HEK293 (cell line): ENCODE measurements at regions not wholly inside any gene's neighbourhood (a gene's known extent, or its start where the extent isn't known, plus 50 kb on each side); places are given as distances from the start of the nearest gene placed in this dataset.

Experiments
- CTCF ChIA-PET: fragments of 350-600 bp; formaldehyde crosslinking; extraction: SDS; loops from one replicate; lab custom pipeline; 2021; ENCODE audit warnings: antibody characterized with exemption; lab: Yijun Ruan, JAX
- POLR2A ChIA-PET: fragments of 300-600 bp; formaldehyde crosslinking; extraction: SDS; loops from one replicate; lab custom pipeline; 2020; ENCODE audit warnings: antibody characterized with exemption, inconsistent platforms; lab: Yijun Ruan, JAX
- H3K27ac ChIP-seq: fragments of 200-500 bp; sonication (Bioruptor generic); 2 replicates; pipeline ENCODE4 v1.5.1; 2014; ENCODE audit warnings: low read depth, low read length, control low read depth, inconsistent platforms; ENCODE audit errors: extremely low read depth
- H3K36me3 ChIP-seq, 2 experiments: fragments of 200-500 bp in 1 of 2; sonication (Bioruptor generic) in 1 of 2; 1 replicate in 1 of 2; 2 replicates in 1 of 2; pipeline ENCODE4 v1.5.1; 2014 to 2017; ENCODE audit warnings: inconsistent platforms in 2 of 2, low read length in 2 of 2; ENCODE audit not compliant: control insufficient read depth in 2 of 2, insufficient read depth in 1 of 2
- H3K4me1 ChIP-seq: fragments of 200-500 bp; sonication (Bioruptor generic); 2 replicates; pipeline ENCODE4 v1.5.1; 2014; ENCODE audit warnings: mild to moderate bottlenecking, low read length, inconsistent platforms; ENCODE audit not compliant: control insufficient read depth, insufficient read depth
- H3K4me3 ChIP-seq: 2 replicates; pipeline ENCODE4 v1.5.1; 2011; ENCODE audit warnings: low read depth, mild to moderate bottlenecking, control low read depth, low read length, moderate library complexity
- H3K9me3 ChIP-seq: fragments of 200-500 bp; sonication (Bioruptor generic); 2 replicates; pipeline ENCODE4 v1.5.1; 2014; ENCODE audit warnings: low read depth, low read length, inconsistent platforms; ENCODE audit not compliant: control insufficient read depth, insufficient read depth
- GLI2 ChIP-seq: fragments of 450-650 bp; formaldehyde crosslinking; IDR thresholded peaks from 2 replicates; pipeline ENCODE4; 2017; ENCODE audit warnings: missing biosample characterization, missing genetic modification characterization, low read depth, borderline replicate concordance
- TRIM28 ChIP-seq: IDR thresholded peaks from 2 replicates; pipeline ENCODE4 v1.6.1; 2011; ENCODE audit warnings: low read length, control low read depth, borderline replicate concordance
- ZFHX2 ChIP-seq: fragments of 450-650 bp; formaldehyde crosslinking; conservative IDR thresholded peaks from 2 replicates; pipeline ENCODE4 v1.5.1; 2016; ENCODE audit warnings: missing biosample characterization, missing genetic modification characterization
- ZIC2 ChIP-seq: fragments of 450-650 bp; formaldehyde crosslinking; IDR thresholded peaks from 2 replicates; pipeline ENCODE4 v1.5.1; 2016; ENCODE audit warnings: missing biosample characterization, missing genetic modification characterization
- ZNF133 ChIP-seq: fragments of 450-650 bp; formaldehyde crosslinking; IDR thresholded peaks from 2 replicates; pipeline ENCODE4 v1.5.1; 2016; ENCODE audit warnings: missing biosample characterization, missing genetic modification characterization
- ZNF155 ChIP-seq: fragments of 450-650 bp; formaldehyde crosslinking; IDR thresholded peaks from 2 replicates; pipeline ENCODE4 v1.5.1; 2016; ENCODE audit warnings: missing biosample characterization, missing genetic modification characterization
- ZNF174 ChIP-seq: fragments of 450-650 bp; formaldehyde crosslinking; IDR thresholded peaks from 2 replicates; pipeline ENCODE4 v1.5.0; 2017; ENCODE audit warnings: missing biosample characterization, mild to moderate bottlenecking, missing genetic modification characterization
- ZNF266 ChIP-seq: fragments of 450-650 bp; formaldehyde crosslinking; IDR thresholded peaks from 2 replicates; pipeline ENCODE4 v1.5.1; 2016; ENCODE audit warnings: missing biosample characterization, missing genetic modification characterization, low read depth
- ZNF354C ChIP-seq: fragments of 450-650 bp; formaldehyde crosslinking; IDR thresholded peaks from 2 replicates; pipeline ENCODE4 v1.5.1; 2016; ENCODE audit warnings: missing biosample characterization, missing genetic modification characterization, low read depth, borderline replicate concordance
- ZNF426 ChIP-seq: fragments of 450-650 bp; formaldehyde crosslinking; IDR thresholded peaks from 2 replicates; pipeline ENCODE4 v1.5.1; 2017; ENCODE audit warnings: missing biosample characterization, missing genetic modification characterization, mild to moderate bottlenecking, inconsistent platforms, moderate library complexity
- ZNF549 ChIP-seq: fragments of 450-650 bp; IDR thresholded peaks from 2 replicates; pipeline ENCODE4 v1.5.1; 2018; ENCODE audit warnings: missing biosample characterization, missing genetic modification characterization, mild to moderate bottlenecking, inconsistent platforms, moderate library complexity
- ZNF623 ChIP-seq: fragments of 450-650 bp; formaldehyde crosslinking; IDR thresholded peaks from 2 replicates; pipeline ENCODE4 v1.5.1; 2016; ENCODE audit warnings: missing biosample characterization, missing genetic modification characterization
- ZNF660 ChIP-seq: fragments of 450-650 bp; IDR thresholded peaks from 2 replicates; pipeline ENCODE4 v1.5.1; 2018; ENCODE audit warnings: missing biosample characterization, mild to moderate bottlenecking, missing genetic modification characterization
- TF ChIP-seq, protein P1 (sequence below): fragments of 450-650 bp; formaldehyde crosslinking; IDR thresholded peaks from 2 replicates; pipeline ENCODE4 v1.5.1; 2016; ENCODE audit warnings: missing biosample characterization, missing genetic modification characterization
- TF ChIP-seq, protein P2 (sequence below): fragments of 450-650 bp; formaldehyde crosslinking; IDR thresholded peaks from 2 replicates; pipeline ENCODE4 v1.5.1; 2016; ENCODE audit warnings: missing biosample characterization, missing genetic modification characterization
- TF ChIP-seq, protein P3 (sequence below): fragments of 450-650 bp; formaldehyde crosslinking; IDR thresholded peaks from 2 replicates; pipeline ENCODE4 v1.5.1; 2016; ENCODE audit warnings: missing biosample characterization, missing genetic modification characterization
- TF ChIP-seq, protein P4 (sequence below): fragments of 450-650 bp; formaldehyde crosslinking; IDR thresholded peaks from 2 replicates; pipeline ENCODE4 v1.5.1; 2017; ENCODE audit warnings: missing biosample characterization, missing genetic modification characterization
- TF ChIP-seq, protein P5 (sequence below): fragments of 450-650 bp; formaldehyde crosslinking; IDR thresholded peaks from 2 replicates; pipeline ENCODE4 v1.5.1; 2017; ENCODE audit warnings: missing biosample characterization, missing genetic modification characterization
- TF ChIP-seq, protein P6 (sequence below): fragments of 450-650 bp; formaldehyde crosslinking; IDR thresholded peaks from 2 replicates; pipeline ENCODE4 v1.5.1; 2016; ENCODE audit warnings: missing biosample characterization, missing genetic modification characterization
- TF ChIP-seq, protein P7 (sequence below): fragments of 450-650 bp; formaldehyde crosslinking; IDR thresholded peaks from 2 replicates; pipeline ENCODE4 v1.5.1; 2016; ENCODE audit warnings: missing biosample characterization, missing genetic modification characterization, borderline replicate concordance

DNA sequence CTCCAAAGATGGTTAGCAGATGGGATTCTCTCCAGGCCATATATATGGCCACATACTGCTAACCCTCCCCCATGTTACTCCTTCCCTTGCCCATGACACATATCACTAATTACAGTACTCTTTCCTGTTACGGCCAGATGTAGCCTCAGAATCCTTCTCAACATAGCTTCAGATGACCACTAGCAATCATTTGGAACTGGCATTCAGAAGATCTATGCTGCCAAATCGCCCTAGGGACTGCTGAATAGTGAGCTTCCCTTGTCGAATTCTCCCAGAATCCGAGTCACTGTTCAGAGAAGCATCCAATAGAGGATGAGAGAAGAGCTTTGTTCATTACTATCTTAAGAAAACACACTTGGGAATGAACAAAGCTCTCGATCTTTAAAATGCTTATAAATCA is 121.2 kb upstream of the TANK start:
- Histone ChIP-seq H3K4me3 (no peak overlapping the region), H3K36me3 (no peaks in the 10 kb centered on the region), H3K4me1 (no peaks in the 10 kb centered on the region), H3K9me3 (no peaks in the 10 kb centered on the region), H3K27ac (no peak overlapping the region)
- POLR2A ChIA-PET = no interaction called here
- TF ChIP-seq ZNF133 (tag by site-specific recombination) (no peak), ZNF266 (tag by site-specific recombination) (no peak), ZNF155 (tag by site-specific recombination) (no peak), ZNF660 (no peak), ZNF354C (no peak), ZNF549 (tag by site-specific recombination) (no peak), ZNF623 (tag by site-specific recombination) (no peak), GLI2 (tag by site-specific recombination) (no peak), ZIC2 (tag by site-specific recombination) (no peak), ZFHX2 (tag by site-specific recombination) (no peak)
- TF ChIP-seq, protein P1, sequence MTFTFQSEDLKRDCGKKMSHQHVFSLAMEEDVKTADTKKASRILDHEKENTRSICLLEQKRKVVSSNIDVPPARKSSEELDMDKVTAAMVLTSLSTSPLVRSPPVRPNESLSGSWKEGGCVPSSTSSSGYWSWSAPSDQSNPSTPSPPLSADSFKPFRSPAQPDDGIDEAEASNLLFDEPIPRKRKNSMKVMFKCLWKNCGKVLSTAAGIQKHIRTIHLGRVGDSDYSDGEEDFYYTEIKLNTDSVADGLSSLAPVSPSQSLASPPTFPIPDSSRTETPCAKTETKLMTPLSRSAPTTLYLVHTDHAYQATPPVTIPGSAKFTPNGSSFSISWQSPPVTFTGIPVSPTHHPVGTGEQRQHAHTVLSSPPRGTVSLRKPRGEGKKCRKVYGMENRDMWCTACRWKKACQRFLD (tag by site-specific recombination) = no peak
- TF ChIP-seq, protein P2, sequence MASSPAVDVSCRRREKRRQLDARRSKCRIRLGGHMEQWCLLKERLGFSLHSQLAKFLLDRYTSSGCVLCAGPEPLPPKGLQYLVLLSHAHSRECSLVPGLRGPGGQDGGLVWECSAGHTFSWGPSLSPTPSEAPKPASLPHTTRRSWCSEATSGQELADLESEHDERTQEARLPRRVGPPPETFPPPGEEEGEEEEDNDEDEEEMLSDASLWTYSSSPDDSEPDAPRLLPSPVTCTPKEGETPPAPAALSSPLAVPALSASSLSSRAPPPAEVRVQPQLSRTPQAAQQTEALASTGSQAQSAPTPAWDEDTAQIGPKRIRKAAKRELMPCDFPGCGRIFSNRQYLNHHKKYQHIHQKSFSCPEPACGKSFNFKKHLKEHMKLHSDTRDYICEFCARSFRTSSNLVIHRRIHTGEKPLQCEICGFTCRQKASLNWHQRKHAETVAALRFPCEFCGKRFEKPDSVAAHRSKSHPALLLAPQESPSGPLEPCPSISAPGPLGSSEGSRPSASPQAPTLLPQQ = no peak
- TF ChIP-seq, protein P3, sequence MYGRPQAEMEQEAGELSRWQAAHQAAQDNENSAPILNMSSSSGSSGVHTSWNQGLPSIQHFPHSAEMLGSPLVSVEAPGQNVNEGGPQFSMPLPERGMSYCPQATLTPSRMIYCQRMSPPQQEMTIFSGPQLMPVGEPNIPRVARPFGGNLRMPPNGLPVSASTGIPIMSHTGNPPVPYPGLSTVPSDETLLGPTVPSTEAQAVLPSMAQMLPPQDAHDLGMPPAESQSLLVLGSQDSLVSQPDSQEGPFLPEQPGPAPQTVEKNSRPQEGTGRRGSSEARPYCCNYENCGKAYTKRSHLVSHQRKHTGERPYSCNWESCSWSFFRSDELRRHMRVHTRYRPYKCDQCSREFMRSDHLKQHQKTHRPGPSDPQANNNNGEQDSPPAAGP (tag by site-specific recombination) = no peak
- TF ChIP-seq, protein P4, sequence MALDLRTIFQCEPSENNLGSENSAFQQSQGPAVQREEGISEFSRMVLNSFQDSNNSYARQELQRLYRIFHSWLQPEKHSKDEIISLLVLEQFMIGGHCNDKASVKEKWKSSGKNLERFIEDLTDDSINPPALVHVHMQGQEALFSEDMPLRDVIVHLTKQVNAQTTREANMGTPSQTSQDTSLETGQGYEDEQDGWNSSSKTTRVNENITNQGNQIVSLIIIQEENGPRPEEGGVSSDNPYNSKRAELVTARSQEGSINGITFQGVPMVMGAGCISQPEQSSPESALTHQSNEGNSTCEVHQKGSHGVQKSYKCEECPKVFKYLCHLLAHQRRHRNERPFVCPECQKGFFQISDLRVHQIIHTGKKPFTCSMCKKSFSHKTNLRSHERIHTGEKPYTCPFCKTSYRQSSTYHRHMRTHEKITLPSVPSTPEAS (tag by site-specific recombination) = no peak
- TF ChIP-seq, all 188 proteins: peak for 0
- CTCF ChIA-PET = interaction anchor here (0.6 to 2.0 kb wide), 2 partner anchors 44 to 68 kb away, joined by 3 to 8 read pairs; no protein-coding TSS in a partner anchor

DNA sequence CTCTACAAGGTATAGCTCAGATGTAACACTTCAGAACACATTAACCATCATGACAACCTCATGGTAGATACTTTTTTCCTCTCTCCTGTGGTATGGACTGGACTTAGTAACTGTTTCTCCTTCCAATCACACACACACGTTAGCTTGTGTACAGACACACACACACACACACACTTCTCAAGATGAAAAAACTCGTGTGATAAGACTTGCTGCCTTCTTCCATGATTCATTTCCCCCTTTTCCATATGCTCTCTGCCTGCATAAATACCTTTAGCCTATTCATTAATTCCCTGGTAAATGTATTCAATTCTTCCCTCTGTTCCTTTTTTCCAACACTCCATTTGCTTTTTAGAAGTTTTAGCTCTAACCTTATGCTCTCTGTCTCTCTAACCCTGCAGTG is 118.9 kb upstream of the TANK start:
- ChIA-PET CTCF (interaction anchor here (1.5 kb wide), 1 partner anchor 22 kb away, joined by 7 read pairs; no protein-coding TSS in a partner anchor), POLR2A (no interaction called here)
- H3K4me3 ChIP-seq = no peak overlapping the region
- H3K27ac ChIP-seq = no peak overlapping the region
- no peaks in the 10 kb centered on the region for H3K9me3 ChIP-seq
- H3K36me3 ChIP-seq = no peaks in the 10 kb centered on the region
- H3K4me1 ChIP-seq = no peaks in the 10 kb centered on the region
- TF ChIP-seq ZNF426 (no peak), TRIM28 (no peak), ZNF174 (tag by site-specific recombination) (no peak)
- TF ChIP-seq, protein P5, sequence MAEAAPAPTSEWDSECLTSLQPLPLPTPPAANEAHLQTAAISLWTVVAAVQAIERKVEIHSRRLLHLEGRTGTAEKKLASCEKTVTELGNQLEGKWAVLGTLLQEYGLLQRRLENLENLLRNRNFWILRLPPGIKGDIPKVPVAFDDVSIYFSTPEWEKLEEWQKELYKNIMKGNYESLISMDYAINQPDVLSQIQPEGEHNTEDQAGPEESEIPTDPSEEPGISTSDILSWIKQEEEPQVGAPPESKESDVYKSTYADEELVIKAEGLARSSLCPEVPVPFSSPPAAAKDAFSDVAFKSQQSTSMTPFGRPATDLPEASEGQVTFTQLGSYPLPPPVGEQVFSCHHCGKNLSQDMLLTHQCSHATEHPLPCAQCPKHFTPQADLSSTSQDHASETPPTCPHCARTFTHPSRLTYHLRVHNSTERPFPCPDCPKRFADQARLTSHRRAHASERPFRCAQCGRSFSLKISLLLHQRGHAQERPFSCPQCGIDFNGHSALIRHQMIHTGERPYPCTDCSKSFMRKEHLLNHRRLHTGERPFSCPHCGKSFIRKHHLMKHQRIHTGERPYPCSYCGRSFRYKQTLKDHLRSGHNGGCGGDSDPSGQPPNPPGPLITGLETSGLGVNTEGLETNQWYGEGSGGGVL (tag by site-specific recombination) = no peak
- TF ChIP-seq, protein P6, sequence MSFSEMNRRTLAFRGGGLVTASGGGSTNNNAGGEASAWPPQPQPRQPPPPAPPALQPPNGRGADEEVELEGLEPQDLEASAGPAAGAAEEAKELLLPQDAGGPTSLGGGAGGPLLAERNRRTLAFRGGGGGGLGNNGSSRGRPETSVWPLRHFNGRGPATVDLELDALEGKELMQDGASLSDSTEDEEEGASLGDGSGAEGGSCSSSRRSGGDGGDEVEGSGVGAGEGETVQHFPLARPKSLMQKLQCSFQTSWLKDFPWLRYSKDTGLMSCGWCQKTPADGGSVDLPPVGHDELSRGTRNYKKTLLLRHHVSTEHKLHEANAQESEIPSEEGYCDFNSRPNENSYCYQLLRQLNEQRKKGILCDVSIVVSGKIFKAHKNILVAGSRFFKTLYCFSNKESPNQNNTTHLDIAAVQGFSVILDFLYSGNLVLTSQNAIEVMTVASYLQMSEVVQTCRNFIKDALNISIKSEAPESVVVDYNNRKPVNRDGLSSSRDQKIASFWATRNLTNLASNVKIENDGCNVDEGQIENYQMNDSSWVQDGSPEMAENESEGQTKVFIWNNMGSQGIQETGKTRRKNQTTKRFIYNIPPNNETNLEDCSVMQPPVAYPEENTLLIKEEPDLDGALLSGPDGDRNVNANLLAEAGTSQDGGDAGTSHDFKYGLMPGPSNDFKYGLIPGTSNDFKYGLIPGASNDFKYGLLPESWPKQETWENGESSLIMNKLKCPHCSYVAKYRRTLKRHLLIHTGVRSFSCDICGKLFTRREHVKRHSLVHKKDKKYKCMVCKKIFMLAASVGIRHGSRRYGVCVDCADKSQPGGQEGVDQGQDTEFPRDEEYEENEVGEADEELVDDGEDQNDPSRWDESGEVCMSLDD (tag by site-specific recombination) = no peak
- TF ChIP-seq, protein P7, sequence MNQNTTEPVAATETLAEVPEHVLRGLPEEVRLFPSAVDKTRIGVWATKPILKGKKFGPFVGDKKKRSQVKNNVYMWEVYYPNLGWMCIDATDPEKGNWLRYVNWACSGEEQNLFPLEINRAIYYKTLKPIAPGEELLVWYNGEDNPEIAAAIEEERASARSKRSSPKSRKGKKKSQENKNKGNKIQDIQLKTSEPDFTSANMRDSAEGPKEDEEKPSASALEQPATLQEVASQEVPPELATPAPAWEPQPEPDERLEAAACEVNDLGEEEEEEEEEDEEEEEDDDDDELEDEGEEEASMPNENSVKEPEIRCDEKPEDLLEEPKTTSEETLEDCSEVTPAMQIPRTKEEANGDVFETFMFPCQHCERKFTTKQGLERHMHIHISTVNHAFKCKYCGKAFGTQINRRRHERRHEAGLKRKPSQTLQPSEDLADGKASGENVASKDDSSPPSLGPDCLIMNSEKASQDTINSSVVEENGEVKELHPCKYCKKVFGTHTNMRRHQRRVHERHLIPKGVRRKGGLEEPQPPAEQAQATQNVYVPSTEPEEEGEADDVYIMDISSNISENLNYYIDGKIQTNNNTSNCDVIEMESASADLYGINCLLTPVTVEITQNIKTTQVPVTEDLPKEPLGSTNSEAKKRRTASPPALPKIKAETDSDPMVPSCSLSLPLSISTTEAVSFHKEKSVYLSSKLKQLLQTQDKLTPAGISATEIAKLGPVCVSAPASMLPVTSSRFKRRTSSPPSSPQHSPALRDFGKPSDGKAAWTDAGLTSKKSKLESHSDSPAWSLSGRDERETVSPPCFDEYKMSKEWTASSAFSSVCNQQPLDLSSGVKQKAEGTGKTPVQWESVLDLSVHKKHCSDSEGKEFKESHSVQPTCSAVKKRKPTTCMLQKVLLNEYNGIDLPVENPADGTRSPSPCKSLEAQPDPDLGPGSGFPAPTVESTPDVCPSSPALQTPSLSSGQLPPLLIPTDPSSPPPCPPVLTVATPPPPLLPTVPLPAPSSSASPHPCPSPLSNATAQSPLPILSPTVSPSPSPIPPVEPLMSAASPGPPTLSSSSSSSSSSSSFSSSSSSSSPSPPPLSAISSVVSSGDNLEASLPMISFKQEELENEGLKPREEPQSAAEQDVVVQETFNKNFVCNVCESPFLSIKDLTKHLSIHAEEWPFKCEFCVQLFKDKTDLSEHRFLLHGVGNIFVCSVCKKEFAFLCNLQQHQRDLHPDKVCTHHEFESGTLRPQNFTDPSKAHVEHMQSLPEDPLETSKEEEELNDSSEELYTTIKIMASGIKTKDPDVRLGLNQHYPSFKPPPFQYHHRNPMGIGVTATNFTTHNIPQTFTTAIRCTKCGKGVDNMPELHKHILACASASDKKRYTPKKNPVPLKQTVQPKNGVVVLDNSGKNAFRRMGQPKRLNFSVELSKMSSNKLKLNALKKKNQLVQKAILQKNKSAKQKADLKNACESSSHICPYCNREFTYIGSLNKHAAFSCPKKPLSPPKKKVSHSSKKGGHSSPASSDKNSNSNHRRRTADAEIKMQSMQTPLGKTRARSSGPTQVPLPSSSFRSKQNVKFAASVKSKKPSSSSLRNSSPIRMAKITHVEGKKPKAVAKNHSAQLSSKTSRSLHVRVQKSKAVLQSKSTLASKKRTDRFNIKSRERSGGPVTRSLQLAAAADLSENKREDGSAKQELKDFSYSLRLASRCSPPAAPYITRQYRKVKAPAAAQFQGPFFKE (tag by site-specific recombination) = no peak
